IPS DF 4.7 (cell line): ENCODE measurements at regions not wholly inside any gene's neighbourhood (a gene's known extent, or its start where the extent isn't known, plus 50 kb on each side); places are given as distances from the start of the nearest gene placed in this dataset.
"Not testable (repeated sequence)": the region's sequence is repeated elsewhere in the genome, so short reads cannot be mapped to it uniquely, and the experiment has no call there.

Source experiments
- DNase-seq: peaks from one replicate; pipeline ENCODE4 v3.0.0-alpha.2; 2013; ENCODE audit warnings: low spot score; ENCODE audit errors: extremely low read depth

DNA sequence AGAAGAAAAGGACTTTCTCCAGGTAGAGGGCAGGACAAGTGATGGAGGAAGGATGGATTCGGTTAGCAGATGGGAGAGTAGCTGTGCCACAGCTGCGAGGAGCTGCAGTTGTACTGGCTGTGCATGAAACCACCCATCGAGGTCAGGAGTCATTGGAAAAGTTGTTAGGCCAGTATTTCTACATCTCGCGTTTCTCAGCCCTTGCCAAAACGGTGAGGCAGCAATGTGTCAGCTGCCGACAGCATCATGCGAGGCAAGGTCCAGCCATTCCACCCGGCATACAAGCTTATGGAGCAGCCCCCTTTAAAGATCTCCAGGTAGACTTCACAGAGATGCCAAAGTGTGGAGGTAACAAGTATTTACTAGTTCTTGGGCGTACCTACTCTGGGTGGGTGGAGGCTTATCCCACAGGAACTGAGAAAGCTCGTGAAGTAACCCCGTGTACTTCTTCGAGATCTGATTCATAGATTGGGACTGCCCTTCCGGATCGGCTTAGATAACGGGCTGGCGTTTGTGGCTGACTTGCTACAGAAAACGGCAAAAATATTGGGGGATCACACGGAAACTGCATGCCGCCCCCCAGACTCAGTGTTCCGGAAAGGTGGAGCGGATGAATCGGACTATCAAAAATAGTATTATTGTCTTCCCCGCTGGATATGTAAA is 105.0 kb upstream of the HMX1 start:
- DNase-seq = not testable (repeated sequence)

GRCh38 chr4:8972635-8973034 is 101.0 kb upstream of the HMX1 start:
- not testable (repeated sequence) for DNase-seq

- DNase-seq = not testable (repeated sequence)
Measured at GRCh38 chr4:8965896-8966295, 94.3 kb upstream of the HMX1 start.

GRCh38 chr4:8964201-8964788 is 92.7 kb upstream of the HMX1 start:
- not testable (repeated sequence) for DNase-seq

DNA sequence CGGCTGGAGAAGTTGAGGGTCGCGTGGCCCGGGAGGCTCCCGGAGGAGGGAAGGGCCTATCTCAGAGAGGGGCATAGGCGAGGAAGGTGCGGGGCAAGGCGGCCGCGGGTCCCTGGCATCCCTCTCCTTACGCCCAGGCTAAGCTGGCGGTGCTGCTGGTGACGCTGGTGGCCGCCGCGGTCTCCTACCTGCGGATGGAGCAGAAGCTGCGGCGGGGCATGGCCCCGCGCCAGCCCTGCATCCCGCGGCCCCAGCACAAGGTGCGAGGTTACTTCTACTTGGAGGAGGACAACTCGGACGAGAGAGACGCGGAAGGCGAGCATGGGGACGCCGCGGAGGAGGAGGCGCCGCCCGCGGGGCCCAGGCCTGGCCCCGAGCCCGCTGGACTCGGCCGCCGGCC is 91.9 kb upstream of the HMX1 start:
- DNase-seq = not testable (repeated sequence)

GRCh38 chr4:8961343-8961742 is 89.7 kb upstream of the HMX1 start:
- peak; percentile 22 for DNase-seq

DNA sequence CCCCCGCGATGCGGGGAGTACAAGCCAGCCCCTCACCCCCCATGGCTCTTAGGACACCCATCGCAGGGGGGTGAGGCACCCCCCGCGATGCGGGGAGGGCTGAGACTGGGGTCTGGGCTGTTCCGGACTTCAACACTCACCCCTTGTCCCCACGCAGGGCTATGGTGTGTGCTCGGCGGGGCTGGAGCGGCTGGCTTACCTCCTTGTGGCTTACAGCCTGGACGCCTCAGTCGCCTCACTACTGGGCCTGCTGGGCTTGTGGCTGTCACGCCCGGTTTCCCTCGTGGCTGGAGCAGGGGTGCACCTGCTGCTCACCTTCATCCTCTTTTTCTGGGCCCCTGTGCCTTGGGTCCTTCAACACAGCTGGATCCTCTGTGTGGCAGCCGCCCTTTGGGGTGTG is 87.8 kb upstream of the HMX1 start:
- DNase-seq = not testable (repeated sequence)

GRCh38 chr4:8954001-8954400 is 82.4 kb upstream of the HMX1 start:
- not testable (repeated sequence) for DNase-seq

DNA sequence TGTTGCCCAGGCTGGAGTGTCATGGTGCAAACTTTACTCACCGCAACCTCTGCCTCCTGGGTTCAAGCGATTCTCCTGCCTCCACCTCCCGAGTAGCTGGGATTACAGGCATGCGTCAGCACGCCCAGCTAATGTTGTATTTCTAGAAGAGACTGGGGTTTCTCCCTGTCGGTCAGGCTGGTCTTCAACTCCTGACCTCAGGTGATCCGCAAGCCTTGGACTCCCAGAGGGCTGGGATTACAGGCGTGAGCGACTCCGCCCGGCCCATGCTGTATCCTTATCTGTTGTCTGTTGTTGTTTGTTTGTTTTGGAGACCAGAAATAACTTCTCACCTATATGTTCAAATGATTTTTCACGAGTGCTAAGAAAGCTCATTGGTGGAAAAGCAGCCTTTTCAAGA is 81.2 kb upstream of the HMX1 start:
- not testable (repeated sequence) for DNase-seq

DNA sequence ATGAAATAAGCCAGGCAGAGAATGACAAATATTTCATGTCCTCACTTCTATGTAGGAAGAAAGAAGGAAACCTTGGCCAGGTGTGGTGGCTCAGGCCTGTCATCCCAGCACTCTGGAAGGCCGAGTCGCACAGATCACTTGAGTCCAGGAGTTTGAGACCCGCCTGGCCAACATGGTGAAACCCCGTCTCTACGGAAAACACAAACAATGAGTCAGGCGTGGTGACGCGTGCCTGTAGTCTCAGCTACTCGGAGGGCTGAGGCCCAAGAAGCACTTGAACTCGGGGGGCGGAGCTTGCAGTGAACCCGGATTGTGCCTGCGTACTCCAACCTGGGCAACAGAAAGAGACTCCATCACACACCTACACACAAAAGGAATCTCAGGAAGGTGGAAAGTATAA is 80.5 kb upstream of the HMX1 start:
- not testable (repeated sequence) for DNase-seq

DNA sequence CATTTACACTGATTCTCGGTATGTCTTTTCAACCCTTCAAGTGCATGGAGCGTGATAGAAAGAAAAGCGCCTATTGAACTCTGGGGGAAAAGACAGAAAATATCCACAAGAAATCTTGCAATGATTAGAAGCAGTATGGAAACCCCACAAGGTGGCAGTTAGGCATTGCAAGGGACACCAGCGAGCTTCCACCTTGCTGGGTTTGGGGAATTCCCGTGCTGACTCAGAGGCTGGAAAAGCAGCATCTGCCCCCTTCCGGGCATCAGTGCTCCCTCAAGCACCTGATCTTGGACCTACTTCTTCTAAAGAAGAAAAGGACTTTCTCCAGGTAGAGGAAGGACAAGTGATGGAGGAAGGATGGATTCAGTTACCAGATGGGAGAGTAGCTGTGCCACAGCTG is 73.9 kb upstream of the HMX1 start:
- not testable (repeated sequence) for DNase-seq

DNA sequence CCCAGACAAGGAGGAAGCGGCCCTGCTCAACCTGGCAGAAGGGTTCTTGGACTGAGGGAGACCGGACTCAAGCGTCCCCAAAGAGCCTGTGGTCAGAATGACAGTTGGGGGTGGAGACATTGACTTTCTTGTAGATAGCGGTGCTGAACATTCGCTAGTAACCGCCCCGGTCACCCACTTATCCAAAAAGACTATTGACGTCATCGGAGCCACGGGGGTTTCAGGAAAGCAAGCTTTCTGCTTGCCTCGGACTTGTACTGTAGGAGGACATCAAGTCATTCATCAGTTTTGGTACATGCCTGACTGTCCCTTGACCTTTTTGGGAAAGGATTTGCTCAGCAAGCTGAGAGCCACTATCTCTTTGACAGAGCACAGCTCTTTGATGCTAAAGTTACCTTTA is 71.7 kb upstream of the HMX1 start:
- DNase-seq = not testable (repeated sequence)

DNA sequence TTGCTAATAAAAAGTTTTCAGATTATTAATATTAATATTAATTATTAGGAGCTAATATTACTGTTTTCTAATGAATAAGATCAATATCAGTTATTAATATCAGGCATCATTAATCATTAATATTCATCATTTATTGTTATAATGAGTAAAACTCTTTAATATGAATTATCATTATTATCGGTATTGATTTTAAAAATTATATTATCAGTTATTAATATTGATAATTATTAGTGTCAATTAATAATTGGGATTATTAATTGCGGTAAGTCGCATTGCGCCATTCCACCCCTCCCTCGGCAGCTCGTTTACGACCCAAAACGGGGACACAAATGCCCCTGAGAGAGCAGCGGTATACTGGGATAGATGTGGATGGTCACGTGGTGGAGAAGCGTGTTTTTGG is 70.4 kb upstream of the HMX1 start:
- DNase-seq = not testable (repeated sequence)

DNA sequence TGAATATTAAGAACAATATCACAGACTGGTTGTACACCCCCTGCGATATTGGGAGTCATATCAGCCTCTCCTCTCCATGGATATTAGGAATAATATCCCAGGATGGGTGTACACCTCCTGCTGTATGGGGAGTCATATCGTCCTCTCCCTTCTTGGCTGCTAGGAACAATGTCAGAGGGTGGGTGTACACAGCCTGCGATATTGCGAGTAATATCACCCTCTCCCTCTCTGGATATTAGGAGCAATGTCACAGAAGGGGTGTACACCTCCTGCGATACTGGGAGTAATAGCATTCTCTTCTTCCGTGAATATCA is 69.8 kb upstream of the HMX1 start:
- DNase-seq = not testable (repeated sequence)

DNA sequence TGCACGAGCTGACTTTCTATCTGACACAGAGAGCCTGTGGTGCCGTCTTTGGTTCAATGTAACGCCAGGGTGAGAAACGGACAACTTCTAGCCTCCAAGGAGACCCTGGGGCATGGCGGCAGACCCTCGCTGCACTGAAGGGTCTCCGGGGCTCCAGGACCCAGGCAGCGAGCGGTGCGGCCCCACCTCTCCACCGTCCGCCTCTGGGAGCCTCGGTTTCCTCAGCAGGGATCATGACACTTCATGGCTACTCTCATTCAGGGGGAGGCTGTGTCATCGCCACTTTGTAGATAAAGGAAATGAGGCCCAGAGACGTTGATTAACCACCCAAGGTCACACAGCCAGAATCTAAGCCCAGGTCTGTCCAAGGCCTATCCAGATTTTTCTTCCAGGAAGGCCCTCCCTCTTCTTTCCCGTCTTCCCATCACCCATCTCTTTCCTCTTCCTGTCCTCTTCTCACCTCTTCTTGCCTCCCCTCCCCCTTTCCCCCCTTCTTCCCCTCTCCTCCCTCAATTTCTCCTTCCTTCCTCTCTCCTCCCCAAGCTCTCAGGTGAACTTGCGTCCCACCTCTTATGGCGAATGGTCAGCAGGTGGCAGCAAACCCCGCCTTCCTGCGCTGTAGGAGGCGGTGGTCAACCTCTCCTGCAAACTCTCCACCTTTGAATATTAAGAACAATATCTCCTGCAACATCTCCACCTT is 69.3 kb upstream of the HMX1 start:
- DNase-seq = no peak

DNA sequence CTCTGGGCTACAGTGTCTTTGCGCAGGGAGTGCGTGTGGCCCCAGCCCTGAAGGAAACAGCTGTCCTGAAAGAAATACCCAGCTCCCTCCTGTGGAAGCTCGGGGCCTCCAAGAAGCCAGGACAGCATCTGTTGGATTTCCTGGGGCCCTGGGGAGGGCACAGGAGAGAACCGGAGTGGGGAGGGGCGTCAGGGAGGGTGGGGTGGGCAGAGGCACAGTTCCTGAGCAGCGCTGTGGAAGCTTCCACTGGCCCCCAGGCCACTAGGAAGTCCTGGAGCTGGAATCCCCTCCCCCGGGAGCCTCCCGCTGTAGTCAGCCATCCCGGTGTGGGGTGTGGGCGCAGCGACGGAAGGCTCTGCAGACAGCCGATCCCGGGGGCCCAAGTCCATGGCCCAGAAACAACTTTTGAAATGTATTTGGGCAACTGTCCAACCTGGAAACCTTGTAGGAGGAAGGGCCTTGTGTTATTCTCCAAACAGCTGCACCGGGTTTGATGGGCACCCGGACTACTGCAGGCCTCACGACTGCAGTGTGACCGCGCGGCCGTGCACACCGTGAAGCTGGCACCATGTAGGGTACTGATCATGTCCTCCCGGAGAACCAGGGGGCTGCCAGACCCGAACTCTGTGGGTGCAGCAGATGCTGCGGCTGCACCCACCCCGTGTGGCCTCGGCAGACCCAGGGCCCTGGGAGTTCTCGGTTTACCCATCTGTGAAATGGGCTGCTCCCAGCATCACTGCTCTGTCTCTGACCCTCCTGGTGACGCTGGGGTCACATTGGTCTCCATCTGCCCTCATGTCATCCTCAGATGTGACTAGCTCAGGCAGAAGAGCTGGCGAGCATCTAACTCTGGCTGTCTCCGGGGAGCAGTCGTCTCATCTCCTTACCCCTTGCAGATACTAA is 68.5 kb upstream of the HMX1 start:
- DNase-seq = no peak

DNA sequence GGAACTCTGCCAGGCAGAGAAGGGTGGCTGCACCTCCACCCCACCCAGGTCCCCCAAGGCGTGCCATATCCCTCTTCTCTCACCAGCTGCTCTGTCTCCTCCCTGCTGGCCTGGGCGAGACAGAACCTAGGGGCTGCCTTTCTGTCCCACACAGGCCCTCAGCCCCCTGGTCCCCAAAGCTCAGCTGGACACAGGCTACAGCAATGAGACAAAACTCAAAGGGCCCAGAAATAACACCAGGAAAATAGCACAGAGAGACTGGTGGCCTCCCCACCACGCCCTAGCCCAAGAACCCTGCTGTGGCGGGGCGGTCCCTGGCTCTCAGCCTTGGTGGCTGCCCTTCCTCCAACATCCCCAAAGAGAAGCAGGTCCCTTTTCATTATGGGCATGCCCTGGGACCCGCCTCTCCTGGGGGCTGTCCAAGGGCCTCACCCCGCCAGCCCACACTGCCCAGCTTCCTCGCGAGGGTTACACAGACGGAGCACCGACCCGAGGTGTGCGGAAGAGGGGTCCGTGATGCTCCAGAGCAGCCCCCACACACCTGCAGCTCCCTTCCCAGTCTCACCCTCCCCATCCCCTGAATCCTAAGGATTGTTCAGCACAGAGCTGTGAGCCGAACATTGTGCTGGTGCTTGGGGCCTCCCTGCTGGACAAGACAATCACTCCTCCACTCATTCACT is 67.7 kb upstream of the HMX1 start:
- DNase-seq = no peak

- DNase-seq = no peak
Measured at GRCh38 chr4:8938623-8939022, 67.0 kb upstream of the HMX1 start.

DNA sequence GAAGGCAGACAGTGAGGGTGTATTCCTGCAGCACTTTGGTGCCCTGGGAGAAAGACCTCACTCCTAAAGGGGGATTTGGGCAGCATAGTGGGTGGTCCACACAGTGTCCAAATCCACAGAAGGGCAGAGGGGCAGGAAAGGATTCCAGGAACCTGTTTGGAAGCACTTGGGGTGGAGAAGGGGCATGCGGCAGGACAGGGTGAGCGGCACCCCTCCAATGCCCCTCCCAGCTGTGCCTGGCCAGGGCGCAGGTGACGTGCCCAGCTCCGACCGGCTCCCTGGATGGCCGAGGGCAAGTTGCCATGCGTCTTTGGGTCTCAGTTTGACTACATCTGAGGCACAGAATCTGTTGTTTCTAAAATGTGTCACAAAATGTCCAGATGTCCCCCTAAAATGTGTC is 66.5 kb upstream of the HMX1 start:
- DNase-seq = no peak

DNA sequence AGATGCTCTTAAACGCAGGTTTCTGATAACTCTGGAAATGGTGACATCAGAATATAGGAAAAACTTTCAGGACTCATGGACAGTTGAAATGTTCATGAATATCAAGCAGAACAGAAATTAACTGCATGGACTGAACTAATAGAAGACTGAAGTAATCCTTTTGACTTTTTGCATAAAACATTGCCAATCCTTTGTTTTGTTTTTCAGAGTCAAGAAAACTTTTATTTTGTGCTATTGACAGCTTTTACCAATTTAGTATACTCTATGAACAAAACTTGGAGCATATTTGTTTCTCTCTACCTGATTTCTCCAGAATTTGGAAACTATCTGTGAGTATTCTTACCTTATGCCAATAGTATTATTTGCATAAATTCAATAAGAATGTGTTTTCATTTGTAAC is 61.2 kb upstream of the HMX1 start:
- no peak for DNase-seq

- DNase-seq = no peak
Measured at GRCh38 chr4:8928074-8928473, 56.4 kb upstream of the HMX1 start.
